Breast epithelium (tissue), 4 donors: ENCODE measurements at regions not wholly inside any gene's neighbourhood (a gene's known extent, or its start where the extent isn't known, plus 50 kb on each side); places are given as distances from the start of the nearest gene placed in this dataset.

Experiments
- DNase-seq, 2 donors: peaks; one replicate each; pipeline ENCODE4 v3.0.0-alpha.2; 2019; ENCODE audit warnings: low spot score in 2 of 2
- H3K27ac ChIP-seq, 2 donors: fragments of 200-600 bp; sonication (generic) in 1 of 2; one replicate each; pipeline ENCODE4 v1.5.1; 2016 to 2019; ENCODE audit warnings: mild to moderate bottlenecking in 1 of 2
- H3K27me3 ChIP-seq, 2 donors: fragments of 200-600 bp; sonication (generic) in 1 of 2; one replicate each; pipeline versions ENCODE4 v1.5.1 to v1.6.0; 2017 to 2019; ENCODE audit warnings: control low read depth in 1 of 2, mild to moderate bottlenecking in 1 of 2
- H3K36me3 ChIP-seq: fragments of 200-600 bp; one replicate; pipeline ENCODE4 v1.5.1; 2019
- H3K4me1 ChIP-seq, 2 donors: fragments of 200-600 bp; sonication (generic); one replicate each; pipeline ENCODE4 v1.5.1; 2016 to 2019; ENCODE audit warnings: control low read depth in 1 of 2
- H3K4me3 ChIP-seq, 3 donors: fragments of 200-600 bp; sonication (generic); 1 replicate in 2 of 3; 2 replicates in 1 of 3; pipeline ENCODE4 v1.5.1; 2016 to 2019; ENCODE audit warnings: mild to moderate bottlenecking in 3 of 3, moderate library complexity in 2 of 3
- H3K9me3 ChIP-seq, 2 donors: fragments of 200-600 bp; sonication (generic) in 1 of 2; one replicate each; pipeline ENCODE4 v1.5.1; 2016 to 2019; ENCODE audit warnings: control low read depth in 1 of 2
- POLR2A ChIP-seq: fragments of 450-650 bp; IDR thresholded peaks from one replicate; pipeline ENCODE4 v1.6.1; 2016; ENCODE audit warnings: antibody characterized with exemption, mild to moderate bottlenecking, moderate library complexity
- POLR2AphosphoS5 ChIP-seq, 3 donors: sonication (generic); formaldehyde crosslinking; IDR thresholded peaks; one replicate each; pipeline ENCODE4 v1.6.1; 2017; ENCODE audit warnings: antibody characterized with exemption in 3 of 3
- intact Hi-C: fragments of 100-400 bp; cut with DNase I; formaldehyde crosslinking; loops from one replicate; pipeline ENCODE4 v1.15.1; 2023; ENCODE audit warnings: low total_unique reads
- TF ChIP-seq, protein P1 (sequence below), 3 donors: fragments of 450-650 bp; IDR thresholded peaks; one replicate each; pipeline ENCODE4 v1.5.1; 2016 to 2017; ENCODE audit warnings: antibody characterized with exemption in 3 of 3, mild to moderate bottlenecking in 3 of 3, moderate library complexity in 3 of 3

DNA sequence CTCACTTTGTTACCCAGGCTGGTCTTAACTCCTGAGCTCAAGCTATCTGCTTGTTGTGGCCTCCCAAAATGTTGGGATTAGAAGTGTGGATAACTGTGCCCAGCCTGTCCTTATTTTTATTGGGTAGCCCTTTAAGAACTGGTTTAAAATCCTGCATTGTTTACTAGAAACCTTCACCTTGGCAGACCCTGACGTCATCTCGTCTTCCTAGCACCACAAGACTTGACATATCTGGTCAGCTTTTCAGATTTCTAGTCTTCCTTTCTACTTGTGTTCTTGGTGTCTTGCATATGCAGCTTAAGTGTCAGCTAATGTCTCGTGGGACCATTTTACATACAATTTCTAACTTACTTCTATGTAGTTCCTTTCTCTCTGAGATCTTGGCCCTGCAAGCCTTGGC is 258.9 kb downstream of the IZUMO3 start:
- Histone ChIP-seq H3K4me3 (no peak overlapping the region), H3K27me3 (no peaks in the 10 kb centered on the region), H3K9me3 (peaks cover 3 to 13% of the 10 kb centered on the region in 2 donors), H3K36me3 (no peaks in the 10 kb centered on the region), H3K27ac (no peak overlapping the region), H3K4me1 (no peaks in the 10 kb centered on the region)
- TF ChIP-seq POLR2AphosphoS5 (IDR thresholded peaks at IDR 0.05): no peak
- TF ChIP-seq, protein P1, sequence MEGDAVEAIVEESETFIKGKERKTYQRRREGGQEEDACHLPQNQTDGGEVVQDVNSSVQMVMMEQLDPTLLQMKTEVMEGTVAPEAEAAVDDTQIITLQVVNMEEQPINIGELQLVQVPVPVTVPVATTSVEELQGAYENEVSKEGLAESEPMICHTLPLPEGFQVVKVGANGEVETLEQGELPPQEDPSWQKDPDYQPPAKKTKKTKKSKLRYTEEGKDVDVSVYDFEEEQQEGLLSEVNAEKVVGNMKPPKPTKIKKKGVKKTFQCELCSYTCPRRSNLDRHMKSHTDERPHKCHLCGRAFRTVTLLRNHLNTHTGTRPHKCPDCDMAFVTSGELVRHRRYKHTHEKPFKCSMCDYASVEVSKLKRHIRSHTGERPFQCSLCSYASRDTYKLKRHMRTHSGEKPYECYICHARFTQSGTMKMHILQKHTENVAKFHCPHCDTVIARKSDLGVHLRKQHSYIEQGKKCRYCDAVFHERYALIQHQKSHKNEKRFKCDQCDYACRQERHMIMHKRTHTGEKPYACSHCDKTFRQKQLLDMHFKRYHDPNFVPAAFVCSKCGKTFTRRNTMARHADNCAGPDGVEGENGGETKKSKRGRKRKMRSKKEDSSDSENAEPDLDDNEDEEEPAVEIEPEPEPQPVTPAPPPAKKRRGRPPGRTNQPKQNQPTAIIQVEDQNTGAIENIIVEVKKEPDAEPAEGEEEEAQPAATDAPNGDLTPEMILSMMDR (IDR thresholded peaks at IDR 0.05): no peak
- no peak for TF ChIP-seq POLR2A
- intact Hi-C loops: no loop called here
- DNase-seq: no peak

DNA sequence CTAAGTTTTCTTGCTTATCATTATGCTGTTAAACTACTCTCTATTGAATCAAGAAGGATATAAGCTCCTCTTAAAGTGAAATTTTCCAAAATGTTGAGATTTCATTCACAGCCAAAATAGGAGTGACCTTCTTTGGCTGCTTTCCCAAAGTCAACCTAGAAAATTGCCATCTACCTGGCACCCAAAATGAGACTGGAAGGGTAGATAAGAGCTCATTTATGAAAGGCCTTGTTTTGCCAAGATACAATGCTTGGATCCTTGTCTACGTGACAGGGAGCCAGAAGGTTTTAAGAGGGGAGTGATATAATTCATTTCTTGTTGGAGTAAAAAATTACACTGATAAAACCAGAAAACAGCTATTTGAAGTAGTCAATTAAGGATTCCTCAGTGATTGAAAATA is 287.1 kb downstream of the IZUMO3 start:
- Histone ChIP-seq H3K27ac (no peak overlapping the region), H3K36me3 (no peaks in the 10 kb centered on the region), H3K27me3 (no peaks in the 10 kb centered on the region), H3K4me1 (no peaks in the 10 kb centered on the region), H3K9me3 (peaks cover 0 to 3% of the 10 kb centered on the region in 2 donors), H3K4me3 (no peak overlapping the region)
- TF ChIP-seq POLR2AphosphoS5 (IDR thresholded peaks at IDR 0.05) (no peak), POLR2A (no peak)
- TF ChIP-seq, protein P1 (IDR thresholded peaks at IDR 0.05): no peak
- DNase-seq: no peak
- intact Hi-C loops: no loop called here

DNA sequence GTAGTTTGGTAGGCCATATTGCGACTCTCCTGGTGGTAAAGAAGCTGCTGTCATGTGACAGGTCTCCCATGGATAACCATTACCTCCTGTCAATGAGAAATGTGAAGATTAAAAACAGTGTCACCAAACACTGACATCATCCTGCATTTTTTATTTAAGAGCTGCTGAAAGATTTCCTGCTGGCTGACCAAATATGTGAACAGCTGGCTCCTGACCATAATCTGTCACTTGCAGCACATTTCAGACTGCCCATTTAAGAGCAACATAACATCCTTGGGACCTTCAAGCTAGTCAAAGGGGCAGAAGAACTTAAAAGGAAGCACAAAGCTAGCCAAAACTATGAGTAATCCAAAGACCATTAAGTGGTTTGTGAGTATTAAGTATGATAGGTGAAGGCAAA is 288.0 kb downstream of the IZUMO3 start:
- Histone ChIP-seq H3K4me3 (no peak overlapping the region), H3K9me3 (peaks cover 0 to 6% of the 10 kb centered on the region in 2 donors), H3K27me3 (no peaks in the 10 kb centered on the region), H3K27ac (no peak overlapping the region), H3K36me3 (no peaks in the 10 kb centered on the region), H3K4me1 (no peaks in the 10 kb centered on the region)
- intact Hi-C loops: no loop called here
- no peak for TF ChIP-seq POLR2AphosphoS5 (IDR thresholded peaks at IDR 0.05)
- no peak for TF ChIP-seq POLR2A
- TF ChIP-seq, protein P1 (IDR thresholded peaks at IDR 0.05): no peak
- DNase-seq: no peak

DNA sequence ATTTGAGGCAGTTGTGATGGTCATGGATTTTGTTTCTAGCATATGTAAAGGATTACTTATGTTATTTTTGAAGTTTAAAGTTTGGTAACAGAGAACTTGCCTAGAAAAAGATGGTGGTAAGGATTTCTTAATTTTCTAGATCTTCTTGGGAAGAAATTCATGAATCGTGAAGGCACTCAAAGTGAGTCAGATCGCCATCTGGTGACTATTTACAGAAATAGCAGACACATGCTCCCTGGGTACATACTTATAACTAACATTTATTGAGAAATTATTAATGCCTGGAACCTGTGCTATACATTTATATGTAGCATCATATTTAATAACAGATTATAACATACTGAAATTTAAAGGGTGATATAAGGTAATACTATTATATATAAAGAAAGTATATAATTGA is 299.7 kb downstream of the IZUMO3 start:
- no peaks in the 10 kb centered on the region for H3K36me3 ChIP-seq
- TF ChIP-seq, protein P1 (IDR thresholded peaks at IDR 0.05): no peak
- TF ChIP-seq POLR2A: no peak
- TF ChIP-seq POLR2AphosphoS5 (IDR thresholded peaks at IDR 0.05): no peak
- H3K27me3 ChIP-seq: no peaks in the 10 kb centered on the region
- no peak overlapping the region for H3K4me3 ChIP-seq
- no peak overlapping the region for H3K27ac ChIP-seq
- no peaks in the 10 kb centered on the region for H3K4me1 ChIP-seq
- intact Hi-C loops: no loop called here
- peaks cover 0 to 2% of the 10 kb centered on the region in 2 donors for H3K9me3 ChIP-seq
- DNase-seq: no peak

DNA sequence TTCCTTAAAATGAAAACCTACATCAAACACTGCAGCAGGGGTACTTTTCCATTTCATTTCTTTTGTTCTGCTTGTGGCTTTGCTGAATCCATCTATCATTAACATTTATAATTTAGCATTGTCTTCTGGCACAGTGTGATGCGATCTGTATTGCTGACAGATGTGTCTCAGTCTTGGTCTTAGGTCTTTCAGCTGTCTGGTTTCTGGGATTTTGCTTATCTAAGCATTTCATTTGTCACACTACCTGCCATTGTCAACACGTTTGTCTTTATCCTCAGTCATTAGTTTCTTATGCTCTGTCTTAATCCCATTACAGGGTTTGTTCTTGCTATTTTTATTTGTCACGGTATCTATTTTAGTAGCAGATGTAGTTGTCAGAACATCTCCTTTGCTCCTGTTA is 303.1 kb downstream of the IZUMO3 start:
- intact Hi-C loops: no loop called here
- Histone ChIP-seq H3K4me1 (no peaks in the 10 kb centered on the region), H3K27ac (no peak overlapping the region), H3K27me3 (no peaks in the 10 kb centered on the region), H3K9me3 (no peaks in the 10 kb centered on the region), H3K4me3 (no peak overlapping the region), H3K36me3 (no peaks in the 10 kb centered on the region)
- TF ChIP-seq POLR2AphosphoS5 (IDR thresholded peaks at IDR 0.05) (no peak), POLR2A (no peak)
- TF ChIP-seq, protein P1 (IDR thresholded peaks at IDR 0.05): no peak
- DNase-seq: no peak
